A549 (cell line): ENCODE measurements at regions not wholly inside any gene's neighbourhood (a gene's known extent, or its start where the extent isn't known, plus 50 kb on each side); places are given as distances from the start of the nearest gene placed in this dataset.

Source experiments
- ATAC-seq, 2 experiments: fragments of 200-7000 bp in 1 of 2; fragments of >200 bp in 1 of 2; cut with Nextera tagmentation in 1 of 2; cut with Tn5 transposase in 1 of 2; 3 replicates each; pipeline versions ENCODE4 v1.8.0 to v1.9.1; 2018 to 2020; ENCODE audit warnings: mild to moderate bottlenecking in 1 of 2, moderate library complexity in 1 of 2
- CTCF ChIA-PET: fragments of 300-600 bp; sonication (Branson Sonifier 250); formaldehyde crosslinking; extraction: SDS; loops from one replicate; lab custom pipeline; 2021; ENCODE audit warnings: antibody characterized with exemption, inconsistent platforms; lab: Yijun Ruan, JAX
- POLR2A ChIA-PET: fragments of 350-600 bp; formaldehyde crosslinking; extraction: SDS; loops from one replicate; lab custom pipeline; 2021; ENCODE audit warnings: antibody characterized with exemption, inconsistent platforms; lab: Yijun Ruan, JAX
- DNase-seq, 2 experiments: peaks; one replicate each; pipeline versions ENCODE4 v3.0.0 to v3.0.0-alpha.2; 2011 to 2016; ENCODE audit warnings: low read depth in 1 of 2, low spot score in 1 of 2
- FAIRE-seq: peaks from 2 replicates; lab custom pipeline; 2011; peaks lifted over from hg19 to GRCh38; lab: Jason Lieb, UNC
- H3K27ac ChIP-seq, 2 experiments: fragments of >200 bp; sonication (Bioruptor Twin); formaldehyde crosslinking; 3 replicates each; pipeline ENCODE4 v1.5.1; 2016 to 2017
- H3K4me1 ChIP-seq: fragments of >200 bp; sonication (Bioruptor Twin); formaldehyde crosslinking; 3 replicates; pipeline ENCODE4 v1.6.1; 2016
- H3K4me2 ChIP-seq: fragments of >200 bp; sonication (Bioruptor Twin); formaldehyde crosslinking; 3 replicates; pipeline ENCODE4 v1.6.1; 2016
- H3K4me3 ChIP-seq: fragments of >200 bp; sonication (Bioruptor Twin); formaldehyde crosslinking; 3 replicates; pipeline ENCODE4 v1.5.1; 2016
- H3K9me3 ChIP-seq: fragments of >200 bp; sonication (Bioruptor Twin); formaldehyde crosslinking; 3 replicates; pipeline ENCODE4 v1.6.1; 2016
- BHLHE40 ChIP-seq: IDR thresholded peaks from 2 replicates; pipeline ENCODE4 v1.6.1; 2012; ENCODE audit warnings: low read depth, low read length, inconsistent platforms
- CEBPB ChIP-seq, 2 experiments: fragments of >200 bp in 1 of 2; sonication (Bioruptor Twin) in 1 of 2; formaldehyde crosslinking in 1 of 2; IDR thresholded peaks; 2 replicates each; pipeline ENCODE4 v1.6.1; 2012 to 2016
- CHD4 ChIP-seq: fragments of 200-600 bp; sonication (generic); IDR thresholded peaks from 2 replicates; pipeline ENCODE4 v1.6.1; 2016; ENCODE audit warnings: antibody characterized with exemption, mild to moderate bottlenecking, borderline replicate concordance
- CTCF ChIP-seq: fragments of >200 bp; sonication (Bioruptor Twin); formaldehyde crosslinking; IDR thresholded peaks from 3 replicates; pipeline ENCODE4 v1.5.1; 2016
- EHF ChIP-seq: fragments of 250-450 bp; sonication (Bioruptor Pico); IDR thresholded peaks from 2 replicates; pipeline ENCODE4 v1.5.0; 2020; ENCODE audit warnings: mild to moderate bottlenecking
- EHMT2 ChIP-seq: fragments of 200-600 bp; sonication (generic); IDR thresholded peaks from 2 replicates; pipeline ENCODE4 v1.6.1; 2016; ENCODE audit warnings: antibody characterized with exemption, low read depth, mild to moderate bottlenecking, moderate library complexity
- ELK1 ChIP-seq: fragments of 150-350 bp; IDR thresholded peaks from 2 replicates; pipeline ENCODE4 v1.6.1; 2014; ENCODE audit warnings: low read depth, mild to moderate bottlenecking, low read length
- FOSL2 ChIP-seq, 2 experiments: fragments of 450-650 bp in 1 of 2; fragments of >200 bp in 1 of 2; sonication (Bioruptor Twin) in 1 of 2; formaldehyde crosslinking; IDR thresholded peaks; 2 replicates each; pipeline versions ENCODE4 v1.5.0 to v1.6.1; 2016 to 2020; ENCODE audit warnings: mild to moderate bottlenecking in 1 of 2, moderate library complexity in 1 of 2
- HES2 ChIP-seq: fragments of >200 bp; sonication (Bioruptor Twin); formaldehyde crosslinking; IDR thresholded peaks from 2 replicates; pipeline ENCODE4 v1.6.1; 2016
- HEYL ChIP-seq: fragments of 250-450 bp; sonication (Bioruptor Pico); IDR thresholded peaks from 2 replicates; pipeline ENCODE4 v1.8.0; 2021; ENCODE audit warnings: mild to moderate bottlenecking, moderate library complexity
- HOXA7 ChIP-seq: fragments of 250-450 bp; sonication (Bioruptor Pico); IDR thresholded peaks from 2 replicates; pipeline ENCODE4 v1.5.0; 2020; ENCODE audit warnings: mild to moderate bottlenecking, moderate library complexity
- JUN ChIP-seq, 2 experiments: fragments of >200 bp; sonication (Bioruptor Twin); formaldehyde crosslinking; IDR thresholded peaks; 2 replicates in 1 of 2; 3 replicates in 1 of 2; pipeline ENCODE4 v1.6.1; 2016 to 2017
- MAFK ChIP-seq: fragments of 450-650 bp; IDR thresholded peaks from 2 replicates; pipeline ENCODE4 v1.6.1; 2014; ENCODE audit not compliant: partially characterized antibody
- MAZ ChIP-seq: fragments of 150-350 bp; IDR thresholded peaks from 2 replicates; pipeline ENCODE4 v1.6.1; 2014; ENCODE audit warnings: antibody characterized with exemption, low read depth, low read length, borderline replicate concordance
- NFE2L2 ChIP-seq: fragments of 150-350 bp; conservative IDR thresholded peaks from 2 replicates; pipeline ENCODE4 v1.6.1; 2014; ENCODE audit warnings: low read length
- NPAS2 ChIP-seq: fragments of 250-450 bp; sonication (Bioruptor Pico); IDR thresholded peaks from 2 replicates; pipeline ENCODE4 v1.8.0; 2022; ENCODE audit warnings: mild to moderate bottlenecking, moderate library complexity, borderline replicate concordance
- NR3C1 ChIP-seq: fragments of >200 bp; sonication (Bioruptor Twin); formaldehyde crosslinking; IDR thresholded peaks from 3 replicates; pipeline ENCODE4 v1.6.1; 2017
- PBX3 ChIP-seq: IDR thresholded peaks from 2 replicates; pipeline ENCODE4 v1.6.1; 2012
- POLR2A ChIP-seq: IDR thresholded peaks from 2 replicates; pipeline ENCODE4 v1.6.1; 2012; ENCODE audit warnings: mild to moderate bottlenecking, low read length
- POLR2AphosphoS2 ChIP-seq: conservative IDR thresholded peaks from 2 replicates; pipeline ENCODE4 v1.6.1; 2012; ENCODE audit warnings: low read length, improper control_type of control experiment, inconsistent platforms
- RAD21 ChIP-seq, 2 experiments: fragments of >200 bp in 1 of 2; sonication (Bioruptor Twin) in 1 of 2; formaldehyde crosslinking in 1 of 2; IDR thresholded peaks in 1 of 2; conservative IDR thresholded peaks in 1 of 2; 2 replicates in 1 of 2; 3 replicates in 1 of 2; pipeline ENCODE4 v1.6.1; 2012 to 2018; ENCODE audit warnings: inconsistent platforms in 1 of 2
- REST ChIP-seq: fragments of 200-600 bp; sonication (generic); IDR thresholded peaks from 2 replicates; pipeline ENCODE4 v1.6.1; 2016; ENCODE audit warnings: antibody characterized with exemption, mild to moderate bottlenecking, moderate library complexity
- RFX5 ChIP-seq: fragments of 450-650 bp; IDR thresholded peaks from 2 replicates; pipeline ENCODE4 v1.7.1; 2014; ENCODE audit warnings: antibody characterized with exemption, mild to moderate bottlenecking, moderate library complexity
- RNF2 ChIP-seq: fragments of 200-600 bp; sonication (generic); IDR thresholded peaks from 2 replicates; pipeline ENCODE4 v1.6.1; 2016; ENCODE audit warnings: low read depth, mild to moderate bottlenecking, antibody characterized with exemption, moderate library complexity, borderline replicate concordance
- SMC3 ChIP-seq: fragments of >200 bp; sonication (Bioruptor Twin); formaldehyde crosslinking; IDR thresholded peaks from 3 replicates; pipeline ENCODE4 v1.6.1; 2018; ENCODE audit warnings: inconsistent platforms
- SREBF2 ChIP-seq: fragments of 450-650 bp; IDR thresholded peaks from 2 replicates; pipeline ENCODE4 v1.6.1; 2014; ENCODE audit warnings: mild to moderate bottlenecking, moderate library complexity
- ZC3H11A ChIP-seq: fragments of 450-650 bp; IDR thresholded peaks from 2 replicates; pipeline ENCODE4 v1.6.1; 2014; ENCODE audit warnings: antibody characterized with exemption, mild to moderate bottlenecking
- ZSCAN20 ChIP-seq: fragments of 250-450 bp; sonication (Bioruptor Pico); IDR thresholded peaks from 2 replicates; pipeline ENCODE4 v1.8.0; 2022; ENCODE audit warnings: mild to moderate bottlenecking, moderate library complexity
- WGBS: methylation state at CpG from one replicate; pipeline ENCODE4 v1.1.6; 2017; ENCODE audit errors: missing lambda C conversion rate; 5-methylcytosine and 5-hydroxymethylcytosine counted together

- POLR2A ChIA-PET = no interaction called here
- Histone ChIP-seq H3K27ac (no peak overlapping the region), H3K9me3 (no peaks in the 10 kb centered on the region)
- TF ChIP-seq EHMT2 (no peak), HOXA7 (no peak), RNF2 (no peak), POLR2A (no peak), NR3C1 (no peak), HES2 (no peak), HEYL (CRISPR knock-in tag) (no peak), PBX3 (no peak), RAD21 (conservative IDR thresholded peaks at IDR 0.05 in 1 of 2, IDR thresholded peaks at IDR 0.05 in 1 of 2) (no peak), SREBF2 (no peak), FOSL2 (IDR thresholded peaks at IDR 0.05) (no peak), FOSL2 (CRISPR knock-in tag; IDR thresholded peaks at IDR 0.05) (no peak), BHLHE40 (no peak), RFX5 (no peak), POLR2AphosphoS2 (no peak), CEBPB (IDR thresholded peaks at IDR 0.05) (no peak), CTCF (no peak), EHF (no peak), CHD4 (no peak)
- TF ChIP-seq, all 56 proteins: peak for 0
- Histone ChIP-seq H3K4me1 (no peaks in the 10 kb centered on the region), H3K4me2 (no peak overlapping the region), H3K4me3 (no peak overlapping the region)
- no peak for FAIRE-seq
- CTCF ChIA-PET = no interaction called here
- no peak for ATAC-seq
- DNase-seq = no peak
- 16% methylated on average over 1 of the region's 1 CpG for WGBS
Measured at GRCh38 chr1:164040754-164041153, 518.2 kb upstream of the PBX1 start.

- DNase-seq (no peak), ATAC-seq (no peak), FAIRE-seq (no peak)
- 0% methylated on average over 1 of the region's 1 CpG for WGBS
- Histone ChIP-seq H3K27ac (no peak overlapping the region), H3K9me3 (no peaks in the 10 kb centered on the region), H3K4me2 (no peak overlapping the region), H3K4me3 (no peak overlapping the region), H3K4me1 (no peaks in the 10 kb centered on the region)
- CTCF ChIA-PET = no interaction called here
- TF ChIP-seq ELK1 (no peak), ZSCAN20 (CRISPR knock-in tag) (no peak), NPAS2 (CRISPR knock-in tag) (no peak)
- TF ChIP-seq, all 56 proteins: peak for 0
- POLR2A ChIA-PET = no interaction called here
Measured at GRCh38 chr1:164051782-164052181, 507.2 kb upstream of the PBX1 start.

GRCh38 chr1:164054331-164054730 lies 504.7 kb upstream of the PBX1 start:
- H3K4me2 ChIP-seq = no peak overlapping the region
- ChIA-PET CTCF (no interaction called here), POLR2A (no interaction called here)
- no peaks in the 10 kb centered on the region for H3K9me3 ChIP-seq
- DNase-seq (no peak), FAIRE-seq (no peak), ATAC-seq (no peak)
- WGBS = 46% methylated on average over 4 of the region's 4 CpGs
- peaks cover 17% of the 10 kb centered on the region for H3K4me1 ChIP-seq
- H3K4me3 ChIP-seq = no peak overlapping the region
- H3K27ac ChIP-seq = no peak overlapping the region
- no peak for TF ChIP-seq JUN (IDR thresholded peaks at IDR 0.05)
- no peak for TF ChIP-seq SMC3
- no peak for TF ChIP-seq MAFK
- no peak for TF ChIP-seq CEBPB (IDR thresholded peaks at IDR 0.05)
- TF ChIP-seq ZC3H11A = no peak
- TF ChIP-seq POLR2A = no peak
- no peak for TF ChIP-seq REST
- no peak for TF ChIP-seq BHLHE40
- TF ChIP-seq NFE2L2 = no peak
- TF ChIP-seq MAZ = no peak
